GM12891 (cell line): ENCODE measurements at regions not wholly inside any gene's neighbourhood (a gene's known extent, or its start where the extent isn't known, plus 50 kb on each side); places are given as distances from the start of the nearest gene placed in this dataset.
"Not testable (repeated sequence)": the region's sequence is repeated elsewhere in the genome, so short reads cannot be mapped to it uniquely, and the experiment has no call there.

Experiments used
- PAX5 ChIP-seq: IDR thresholded peaks from 2 replicates; pipeline ENCODE4 v1.6.1; 2011; ENCODE audit warnings: low read length, moderate library complexity, mild to moderate bottlenecking; ENCODE audit not compliant: insufficient read depth, severe bottlenecking
- POLR2A ChIP-seq: IDR thresholded peaks from 2 replicates; pipeline ENCODE4 v1.6.1; 2011; ENCODE audit warnings: low read depth, low read length, control low read depth
- POLR2AphosphoS5 ChIP-seq: IDR thresholded peaks from 2 replicates; pipeline ENCODE4 v1.6.1; 2011; ENCODE audit warnings: low read depth, low read length, control low read depth
- POU2F2 ChIP-seq: IDR thresholded peaks from 2 replicates; pipeline ENCODE4 v1.6.1; 2011; ENCODE audit warnings: low read depth, mild to moderate bottlenecking, control low read depth, low read length, moderate library complexity
- SPI1 ChIP-seq: IDR thresholded peaks from 2 replicates; pipeline ENCODE4 v1.6.1; 2011; ENCODE audit warnings: low read depth, low read length, control low read depth
- TAF1 ChIP-seq: IDR thresholded peaks from 2 replicates; pipeline ENCODE4 v1.6.1; 2011; ENCODE audit warnings: low read depth, low read length, control low read depth

- TF ChIP-seq SPI1, POLR2AphosphoS5, POLR2A, TAF1, PAX5, POU2F2: not testable (repeated sequence)
These were observed 1314.1 kb upstream of the PCDH20 start for GRCh38 chr13:62729746-62730145.
